CD4-positive, alpha-beta T cell (primary cell): ENCODE measurements at regions not wholly inside any gene's neighbourhood (a gene's known extent, or its start where the extent isn't known, plus 50 kb on each side); places are given as distances from the start of the nearest gene placed in this dataset.

Experiments
- ATAC-seq: fragments of 200-7000 bp; cut with Tn5 transposase; one replicate; pipeline ENCODE4 v1.10.0; 2022; ENCODE audit warnings: mild to moderate bottlenecking; ENCODE audit not compliant: poor library complexity
- CTCF ChIA-PET: fragments of 350-600 bp; sonication (Branson Sonifier 250); formaldehyde crosslinking; loops from one replicate; lab custom pipeline; 2021; ENCODE audit warnings: antibody characterized with exemption, inconsistent platforms; lab: Charles Lee
- POLR2A ChIA-PET: fragments of 350-600 bp; sonication (Branson Sonifier 250); formaldehyde crosslinking; loops from one replicate; lab custom pipeline; 2021; ENCODE audit warnings: antibody characterized with exemption, inconsistent platforms; lab: Charles Lee
- DNase-seq, 14 experiments: peaks; one replicate each; pipeline ENCODE4 v3.0.0-alpha.2; 2013 to 2020; ENCODE audit warnings: mixed read lengths in 2 of 14
- H3K27ac ChIP-seq, 2 donors: one replicate each; pipeline versions ENCODE4 v1.5.1 to v1.7.0; 2013; ENCODE audit warnings: low read length in 2 of 2, low read depth in 1 of 2, mild to moderate bottlenecking in 1 of 2
- H3K27me3 ChIP-seq, 2 experiments: 1 replicate in 1 of 2; 2 replicates in 1 of 2; pipeline versions ENCODE4 v1.6.1 to v1.7.0; 2013; ENCODE audit warnings: low read length in 2 of 2, control low read depth in 1 of 2, mild to moderate bottlenecking in 1 of 2, moderate library complexity in 1 of 2; ENCODE audit not compliant: insufficient read depth in 2 of 2, control insufficient read depth in 1 of 2
- H3K36me3 ChIP-seq: one replicate; pipeline ENCODE4 v1.6.1; 2013; ENCODE audit warnings: low read length, control low read depth; ENCODE audit not compliant: insufficient read depth
- H3K4me1 ChIP-seq: one replicate; pipeline ENCODE4 v1.6.1; 2013; ENCODE audit warnings: low read length, control low read depth; ENCODE audit not compliant: insufficient read depth
- H3K4me3 ChIP-seq: one replicate; pipeline ENCODE4 v1.5.1; 2013; ENCODE audit warnings: mild to moderate bottlenecking, low read length, moderate library complexity
- H3K9me3 ChIP-seq, 2 experiments: 1 replicate in 1 of 2; 2 replicates in 1 of 2; pipeline versions ENCODE4 v1.6.1 to v1.7.0; 2013; ENCODE audit warnings: low read length in 2 of 2, mild to moderate bottlenecking in 2 of 2, control low read depth in 1 of 2, moderate library complexity in 1 of 2; ENCODE audit not compliant: control insufficient read depth in 1 of 2, insufficient read depth in 1 of 2
- H3K27ac Mint-ChIP-seq: one replicate; pipeline ENCODE4 v1.8.0; 2020; ENCODE audit warnings: mixed read lengths
- H3K27me3 Mint-ChIP-seq: one replicate; pipeline ENCODE4 v1.8.0; 2021; ENCODE audit warnings: mixed read lengths
- H3K36me3 Mint-ChIP-seq: one replicate; pipeline ENCODE4 v1.8.0; 2021; ENCODE audit warnings: low read depth, mixed read lengths
- H3K4me1 Mint-ChIP-seq: one replicate; pipeline ENCODE4 v1.8.0; 2021; ENCODE audit warnings: low read depth, mixed read lengths
- H3K4me3 Mint-ChIP-seq: one replicate; pipeline ENCODE4 v1.8.0; 2020; ENCODE audit warnings: mild to moderate bottlenecking, mixed read lengths
- H3K9me3 Mint-ChIP-seq: one replicate; pipeline ENCODE4 v1.8.0; 2020; ENCODE audit warnings: mixed read lengths
- CTCF ChIP-seq: fragments of 200-600 bp; IDR thresholded peaks from one replicate; pipeline ENCODE4 v1.8.0; 2022; ENCODE audit warnings: antibody characterized with exemption, mild to moderate bottlenecking
- intact Hi-C, 2 experiments: fragments of 100-400 bp; cut with DNase I in 1 of 2; cut with micrococcal nuclease in 1 of 2; formaldehyde crosslinking; loops; one replicate each; pipeline versions ENCODE4 v1.15.1 to v1.9.0; 2023 to 2025; cut with DNase I, micrococcal nuclease

- Histone ChIP-seq H3K27me3 (no peaks in the 10 kb centered on the region), H3K4me3 (no peak overlapping the region), H3K36me3 (no peaks in the 10 kb centered on the region), H3K27ac (no peak overlapping the region), H3K9me3 (peaks cover 0 to 5% of the 10 kb centered on the region in 2 experiments), H3K4me1 (no peaks in the 10 kb centered on the region)
- intact Hi-C loops, result no loop called here
- Mint-ChIP-seq H3K4me3 (no peak overlapping the region), H3K9me3 (no peaks in the 10 kb centered on the region), H3K36me3 (no peaks in the 10 kb centered on the region), H3K27me3 (peaks cover 10% of the 10 kb centered on the region), H3K4me1 (no peaks in the 10 kb centered on the region), H3K27ac (no peak overlapping the region)
- CTCF ChIA-PET, result no interaction called here
- TF ChIP-seq CTCF, result no peak
- POLR2A ChIA-PET, result no interaction called here
- no peak for ATAC-seq
- no peak for DNase-seq
Observed at GRCh38 chr9:7481570-7481969, 318.0 kb downstream of the DMAC1 start.

- Histone ChIP-seq H3K9me3 (peaks cover 0 to 5% of the 10 kb centered on the region in 2 experiments), H3K36me3 (no peaks in the 10 kb centered on the region), H3K4me1 (no peaks in the 10 kb centered on the region), H3K4me3 (no peak overlapping the region), H3K27me3 (no peaks in the 10 kb centered on the region), H3K27ac (no peak overlapping the region)
- no peak for ATAC-seq
- intact Hi-C loops, result no loop called here
- DNase-seq, result no peak
- TF ChIP-seq CTCF, result no peak
- CTCF ChIA-PET, result no interaction called here
- Mint-ChIP-seq H3K9me3 (no peaks in the 10 kb centered on the region), H3K27me3 (peaks cover 10% of the 10 kb centered on the region), H3K4me3 (no peak overlapping the region), H3K27ac (no peak overlapping the region), H3K36me3 (no peaks in the 10 kb centered on the region), H3K4me1 (no peaks in the 10 kb centered on the region)
- POLR2A ChIA-PET, result no interaction called here
Observed at GRCh38 chr9:7479300-7479699, 320.3 kb downstream of the DMAC1 start.

- ATAC-seq, result no peak
- Histone ChIP-seq H3K36me3 (no peaks in the 10 kb centered on the region), H3K9me3 (peaks cover 0 to 5% of the 10 kb centered on the region in 2 experiments), H3K27me3 (no peaks in the 10 kb centered on the region), H3K4me1 (no peaks in the 10 kb centered on the region), H3K4me3 (no peak overlapping the region), H3K27ac (no peak overlapping the region)
- TF ChIP-seq CTCF, result no peak
- ChIA-PET POLR2A (interaction anchor here (0.7 kb wide), 1 partner anchor 1879 kb away, joined by 3 read pairs; no protein-coding TSS in a partner anchor), CTCF (no interaction called here)
- no peak for DNase-seq
- no peaks in the 10 kb centered on the region for H3K36me3 Mint-ChIP-seq
- H3K4me1 Mint-ChIP-seq, result no peaks in the 10 kb centered on the region
- intact Hi-C loops, result no loop called here
- H3K27me3 Mint-ChIP-seq, result peaks cover 10% of the 10 kb centered on the region
- no peaks in the 10 kb centered on the region for H3K9me3 Mint-ChIP-seq
- no peak overlapping the region for H3K27ac Mint-ChIP-seq
- no peak overlapping the region for H3K4me3 Mint-ChIP-seq
Observed at GRCh38 chr9:7478646-7479045, 320.9 kb downstream of the DMAC1 start.
